ENCODE measurements at regions not wholly inside any gene's neighbourhood (a gene's known extent, or its start where the extent isn't known, plus 50 kb on each side); places are given as distances from the start of the nearest gene placed in this dataset.

DNA sequence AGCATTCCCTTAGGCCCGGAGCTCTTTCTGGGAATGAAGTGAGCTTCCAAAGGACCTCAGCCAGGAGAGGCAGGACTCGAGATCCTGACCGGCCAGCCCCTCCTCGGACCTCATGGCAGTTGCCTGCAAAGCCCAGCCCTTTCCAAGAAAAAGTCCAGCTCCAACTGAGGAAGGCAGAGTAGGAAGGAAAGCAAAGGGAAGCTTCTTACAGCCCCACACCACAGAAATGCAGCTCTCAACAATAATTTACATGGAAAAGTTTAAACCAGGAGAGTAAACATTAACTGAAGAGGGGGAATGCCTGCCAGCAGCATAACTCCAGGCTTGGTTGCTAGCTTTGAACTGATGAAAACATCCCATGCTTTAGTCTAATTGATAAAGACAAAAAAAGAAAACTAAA is 153.9 kb upstream of the PFKP start:
- no peak for TF ChIP-seq CTCF (conservative IDR thresholded peaks at IDR 0.05)
- no peaks in the 10 kb centered on the region for H3K36me3 Mint-ChIP-seq
- H3K4me3 Mint-ChIP-seq, result no peak overlapping the region
- DNase-seq (ENCODE audit: extremely low spot score, unreplicated experiment), result no peak
- H3K9me3 Mint-ChIP-seq, result no peaks in the 10 kb centered on the region
- H3K4me1 Mint-ChIP-seq (ENCODE audit: unreplicated experiment), result no peaks in the 10 kb centered on the region
- no peak overlapping the region for H3K27ac Mint-ChIP-seq
- H3K27me3 Mint-ChIP-seq, result peaks cover 44% of the 10 kb centered on the region

GRCh38 chr10:2910656-2911055 is 156.7 kb upstream of the PFKP start:
- Mint-ChIP-seq H3K27ac (no peak overlapping the region), H3K4me1 (ENCODE audit: unreplicated experiment) (no peaks in the 10 kb centered on the region), H3K27me3 (peaks cover 46% of the 10 kb centered on the region), H3K36me3 (no peaks in the 10 kb centered on the region), H3K4me3 (no peak overlapping the region), H3K9me3 (no peaks in the 10 kb centered on the region)
- TF ChIP-seq CTCF (conservative IDR thresholded peaks at IDR 0.05), result no peak
- DNase-seq (ENCODE audit: extremely low spot score, unreplicated experiment), result no peak

GRCh38 chr10:2909921-2910320 is 157.4 kb upstream of the PFKP start:
- no peaks in the 10 kb centered on the region for H3K9me3 Mint-ChIP-seq
- no peak overlapping the region for H3K27ac Mint-ChIP-seq
- H3K4me3 Mint-ChIP-seq, result no peak overlapping the region
- H3K4me1 Mint-ChIP-seq (ENCODE audit: unreplicated experiment), result no peaks in the 10 kb centered on the region
- no peak for TF ChIP-seq CTCF (conservative IDR thresholded peaks at IDR 0.05)
- DNase-seq (ENCODE audit: extremely low spot score, unreplicated experiment), result no peak
- H3K27me3 Mint-ChIP-seq, result peaks cover 50% of the 10 kb centered on the region
- no peaks in the 10 kb centered on the region for H3K36me3 Mint-ChIP-seq

GRCh38 chr10:2908851-2909630 is 158.3 kb upstream of the PFKP start:
- DNase-seq (ENCODE audit: extremely low spot score, unreplicated experiment), result no peak
- no peak for TF ChIP-seq CTCF (conservative IDR thresholded peaks at IDR 0.05)
- no peak overlapping the region for H3K27ac Mint-ChIP-seq
- no peaks in the 10 kb centered on the region for H3K36me3 Mint-ChIP-seq
- H3K27me3 Mint-ChIP-seq, result peaks cover 54% of the 10 kb centered on the region
- H3K4me3 Mint-ChIP-seq, result no peak overlapping the region
- H3K9me3 Mint-ChIP-seq, result no peaks in the 10 kb centered on the region
- no peaks in the 10 kb centered on the region for H3K4me1 Mint-ChIP-seq (ENCODE audit: unreplicated experiment)

DNA sequence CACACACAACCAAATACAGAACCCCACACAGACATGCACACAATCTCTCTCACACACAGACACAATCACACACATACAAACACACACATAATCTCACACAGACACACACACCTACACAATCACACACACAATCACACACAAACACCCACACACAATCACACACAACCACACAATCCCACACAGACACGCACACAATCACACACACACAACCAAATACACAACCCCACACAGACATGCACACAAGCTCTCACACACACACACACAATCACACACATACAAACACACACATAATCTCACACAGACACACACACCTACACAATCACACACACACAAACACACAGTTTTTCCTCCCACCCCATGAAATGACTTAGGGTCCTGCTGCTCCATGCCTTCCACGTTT is 160.4 kb upstream of the PFKP start:
- H3K27me3 Mint-ChIP-seq, result peaks cover 56% of the 10 kb centered on the region

More for the DNA sequence above, 160.4 kb upstream of the PFKP start:
- no peaks in the 10 kb centered on the region for H3K4me1 Mint-ChIP-seq (ENCODE audit: unreplicated experiment)
- TF ChIP-seq CTCF (conservative IDR thresholded peaks at IDR 0.05), result no peak
- H3K9me3 Mint-ChIP-seq, result no peaks in the 10 kb centered on the region
- no peak overlapping the region for H3K4me3 Mint-ChIP-seq
- H3K36me3 Mint-ChIP-seq, result no peaks in the 10 kb centered on the region
- no peak for DNase-seq (ENCODE audit: extremely low spot score, unreplicated experiment)
- no peak overlapping the region for H3K27ac Mint-ChIP-seq
